Body of pancreas (tissue), 4 donors: ENCODE measurements at regions not wholly inside any gene's neighbourhood (a gene's known extent, or its start where the extent isn't known, plus 50 kb on each side); places are given as distances from the start of the nearest gene placed in this dataset.

Experiments
- CTCF ChIP-seq, 7 experiments: fragments of 450-650 bp in 4 of 7; fragments of 200-600 bp in 3 of 7; sonication (generic) in 3 of 7; IDR thresholded peaks; one replicate each; pipeline ENCODE4 v1.5.1; 2016 to 2019; ENCODE audit warnings: antibody characterized with exemption in 7 of 7
- POLR2A ChIP-seq, 3 donors: fragments of 450-650 bp; IDR thresholded peaks; one replicate each; pipeline ENCODE4 v1.6.1; 2016; ENCODE audit warnings: antibody characterized with exemption in 3 of 3, mild to moderate bottlenecking in 2 of 3

GRCh38 chr2:53582556-53582955 lies 185.0 kb upstream of the CHAC2 start:
- TF ChIP-seq CTCF (IDR thresholded peaks at IDR 0.05) (no peak), POLR2A (IDR thresholded peaks at IDR 0.05) (no peak)
